Vagina (tissue), 2 donors: ENCODE measurements at regions not wholly inside any gene's neighbourhood (a gene's known extent, or its start where the extent isn't known, plus 50 kb on each side); places are given as distances from the start of the nearest gene placed in this dataset.

Experiments used
- POLR2A ChIP-seq, 2 donors: fragments of 450-650 bp; IDR thresholded peaks; one replicate each; pipeline ENCODE4 v1.6.1; 2017; ENCODE audit warnings: antibody characterized with exemption in 2 of 2, mild to moderate bottlenecking in 2 of 2, moderate library complexity in 2 of 2
- TF ChIP-seq, protein P1 (sequence below), 3 experiments: fragments of 450-650 bp in 2 of 3; fragments of 200-600 bp in 1 of 3; sonication (generic) in 1 of 3; IDR thresholded peaks; one replicate each; pipeline ENCODE4 v1.5.1; 2017 to 2019; ENCODE audit warnings: antibody characterized with exemption in 3 of 3, mild to moderate bottlenecking in 2 of 3, moderate library complexity in 2 of 3

DNA sequence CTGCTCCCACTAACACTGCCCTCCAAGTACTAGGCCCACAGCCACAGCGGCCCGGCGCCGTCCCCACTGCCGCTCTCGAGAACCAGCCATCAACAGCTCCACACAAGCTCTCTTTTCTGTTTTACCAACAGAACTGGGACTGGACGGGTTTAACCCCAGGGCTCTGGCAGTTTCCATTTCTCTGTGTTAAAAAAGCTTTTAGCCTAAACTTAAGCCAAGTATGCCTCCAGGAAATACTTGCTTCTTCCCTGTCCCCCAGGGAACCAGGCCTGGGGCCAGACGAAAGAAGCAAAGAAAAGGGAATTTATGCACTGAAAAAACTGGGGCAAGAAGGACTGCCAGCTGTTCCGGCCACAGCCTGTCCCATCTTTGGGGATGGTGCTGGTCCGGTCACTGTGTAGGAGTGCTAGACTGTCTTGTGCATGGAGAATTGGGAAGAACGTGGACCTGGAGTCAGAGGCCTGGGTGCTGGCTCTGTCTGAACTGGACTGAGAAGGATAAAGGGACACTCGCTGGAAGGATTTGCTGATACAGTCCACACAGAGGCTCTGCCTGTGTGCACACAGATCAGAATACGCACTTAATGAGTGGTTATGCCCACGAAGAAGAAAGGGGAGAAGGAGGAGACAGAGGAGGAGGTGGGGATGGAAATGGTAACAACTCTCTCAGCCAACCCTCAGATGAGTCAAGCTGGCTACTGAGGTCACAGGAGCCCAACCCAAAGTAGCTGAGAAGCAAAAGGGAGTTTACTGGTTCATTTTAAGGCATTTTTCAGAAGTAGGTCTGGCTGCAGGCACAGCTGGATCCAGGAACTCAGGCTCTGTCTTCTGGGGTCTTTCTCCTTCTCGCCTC, 254.4 kb upstream of the PMEPA1 start:
- TF ChIP-seq, protein P1, sequence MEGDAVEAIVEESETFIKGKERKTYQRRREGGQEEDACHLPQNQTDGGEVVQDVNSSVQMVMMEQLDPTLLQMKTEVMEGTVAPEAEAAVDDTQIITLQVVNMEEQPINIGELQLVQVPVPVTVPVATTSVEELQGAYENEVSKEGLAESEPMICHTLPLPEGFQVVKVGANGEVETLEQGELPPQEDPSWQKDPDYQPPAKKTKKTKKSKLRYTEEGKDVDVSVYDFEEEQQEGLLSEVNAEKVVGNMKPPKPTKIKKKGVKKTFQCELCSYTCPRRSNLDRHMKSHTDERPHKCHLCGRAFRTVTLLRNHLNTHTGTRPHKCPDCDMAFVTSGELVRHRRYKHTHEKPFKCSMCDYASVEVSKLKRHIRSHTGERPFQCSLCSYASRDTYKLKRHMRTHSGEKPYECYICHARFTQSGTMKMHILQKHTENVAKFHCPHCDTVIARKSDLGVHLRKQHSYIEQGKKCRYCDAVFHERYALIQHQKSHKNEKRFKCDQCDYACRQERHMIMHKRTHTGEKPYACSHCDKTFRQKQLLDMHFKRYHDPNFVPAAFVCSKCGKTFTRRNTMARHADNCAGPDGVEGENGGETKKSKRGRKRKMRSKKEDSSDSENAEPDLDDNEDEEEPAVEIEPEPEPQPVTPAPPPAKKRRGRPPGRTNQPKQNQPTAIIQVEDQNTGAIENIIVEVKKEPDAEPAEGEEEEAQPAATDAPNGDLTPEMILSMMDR (IDR thresholded peaks at IDR 0.05) = no peak
- no peak for TF ChIP-seq POLR2A (IDR thresholded peaks at IDR 0.05)
